OCI-LY1 (cell line): ENCODE measurements at regions not wholly inside any gene's neighbourhood (a gene's known extent, or its start where the extent isn't known, plus 50 kb on each side); places are given as distances from the start of the nearest gene placed in this dataset.

Experiments
- H2AFZ ChIP-seq: fragments of 200-600 bp; sonication (generic), shearing (Covaris generic); 2 replicates; pipeline ENCODE4 v1.6.0; 2014; ENCODE audit warnings: antibody characterized with exemption, mild to moderate bottlenecking, low read length
- H3F3A ChIP-seq: fragments of 200-600 bp; sonication (generic), shearing (Covaris generic); 2 replicates; pipeline ENCODE4 v1.6.0; 2014; ENCODE audit warnings: mild to moderate bottlenecking, antibody characterized with exemption, low read length, moderate library complexity; ENCODE audit not compliant: insufficient read depth
- H3K27ac ChIP-seq: fragments of 200-600 bp; sonication (generic); 2 replicates; pipeline ENCODE4 v1.5.1; 2014; ENCODE audit warnings: low read length, mixed run types, mild to moderate bottlenecking, low read depth; ENCODE audit not compliant: poor library complexity, severe bottlenecking
- H3K27me3 ChIP-seq: fragments of 200-600 bp; sonication (generic); 2 replicates; pipeline ENCODE4 v1.6.0; 2014; ENCODE audit warnings: antibody characterized with exemption, mild to moderate bottlenecking, low read length, moderate library complexity; ENCODE audit not compliant: insufficient read depth
- H3K36me3 ChIP-seq: fragments of 200-600 bp; sonication (generic); 2 replicates; pipeline ENCODE4 v1.6.1; 2014; ENCODE audit warnings: mild to moderate bottlenecking, antibody characterized with exemption, low read length, moderate library complexity, mixed read lengths; ENCODE audit not compliant: insufficient read depth
- H3K4me1 ChIP-seq: fragments of 200-600 bp; sonication (generic); 2 replicates; pipeline ENCODE4 v1.5.1; 2014; ENCODE audit warnings: mild to moderate bottlenecking, low read length, moderate library complexity; ENCODE audit not compliant: insufficient read depth, severe bottlenecking
- H3K4me2 ChIP-seq: fragments of 200-600 bp; sonication (generic), shearing (Covaris generic); 2 replicates; pipeline ENCODE4 v1.6.1; 2014; ENCODE audit warnings: low read length
- H3K4me3 ChIP-seq: fragments of 200-600 bp; sonication (generic); 2 replicates; pipeline ENCODE4 v1.5.1; 2014; ENCODE audit warnings: low read length, low read depth, mild to moderate bottlenecking, mixed read lengths; ENCODE audit not compliant: poor library complexity, severe bottlenecking
- H3K79me2 ChIP-seq: fragments of 200-600 bp; shearing (Covaris generic); 2 replicates; pipeline ENCODE4 v1.6.1; 2016; ENCODE audit warnings: mixed run types, low read length, mixed read lengths; ENCODE audit not compliant: insufficient read depth
- H3K9ac ChIP-seq: fragments of 200-600 bp; sonication (generic), shearing (Covaris generic); 2 replicates; pipeline ENCODE4 v1.6.1; 2014; ENCODE audit warnings: mild to moderate bottlenecking, low read length, mixed read lengths
- H3K9me2 ChIP-seq: fragments of 200-600 bp; sonication (generic), shearing (Covaris generic); 2 replicates; pipeline ENCODE4 v1.6.1; 2014; ENCODE audit warnings: low read depth, mild to moderate bottlenecking, low read length, mixed read lengths
- H3K9me3 ChIP-seq: fragments of 200-600 bp; shearing (Covaris generic); 2 replicates; pipeline ENCODE4 v1.6.1; 2014; ENCODE audit warnings: low read length, mixed read lengths
- H4K20me1 ChIP-seq: fragments of 200-600 bp; sonication (generic), shearing (Covaris generic); 2 replicates; pipeline ENCODE4 v1.6.0; 2016; ENCODE audit warnings: mild to moderate bottlenecking, low read length; ENCODE audit not compliant: insufficient read depth
- EZH2 ChIP-seq: fragments of 200-600 bp; sonication (generic), shearing (Covaris generic); IDR thresholded peaks from 2 replicates; pipeline ENCODE4 v1.8.0; 2017; ENCODE audit warnings: borderline replicate concordance, mixed run types, mild to moderate bottlenecking, antibody characterized with exemption, low read length, moderate library complexity, mixed read lengths
- TF ChIP-seq, protein P1 (sequence below): fragments of 200-600 bp; sonication (generic), shearing (Covaris generic); IDR thresholded peaks from 2 replicates; pipeline ENCODE4 v1.5.1; 2017; ENCODE audit warnings: mild to moderate bottlenecking, antibody characterized with exemption, low read length, moderate library complexity, mixed read lengths

DNA sequence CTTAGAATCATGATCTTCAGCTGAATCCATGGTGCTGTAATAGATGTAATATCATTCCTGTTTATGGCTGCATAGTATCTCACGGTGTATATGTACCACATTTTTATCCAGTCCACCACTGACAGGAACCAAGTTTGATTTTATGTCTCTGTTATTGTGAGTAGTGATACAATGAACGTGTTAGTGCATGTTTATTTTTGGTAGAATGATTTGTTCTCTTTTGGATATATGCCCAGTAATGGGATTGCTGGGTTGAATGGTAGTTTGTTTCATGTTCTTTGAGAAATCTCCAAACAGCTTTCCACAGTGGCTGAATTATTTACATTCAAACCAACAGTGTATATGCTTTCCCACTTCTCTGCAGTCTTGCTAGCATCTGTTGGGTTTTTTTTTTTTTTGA, 175.1 kb upstream of the CDH10 start:
- Histone ChIP-seq H3K4me3 (no peak overlapping the region), H3K79me2 (no peaks in the 10 kb centered on the region), H3K9me3 (no peaks in the 10 kb centered on the region), H3K4me2 (no peak overlapping the region), H3F3A (no peaks in the 10 kb centered on the region), H4K20me1 (no peaks in the 10 kb centered on the region), H3K4me1 (no peaks in the 10 kb centered on the region), H3K9me2 (no peaks in the 10 kb centered on the region), H3K27me3 (no peaks in the 10 kb centered on the region), H2AFZ (no peak overlapping the region), H3K9ac (no peak overlapping the region), H3K27ac (no peak overlapping the region), H3K36me3 (no peaks in the 10 kb centered on the region)
- TF ChIP-seq EZH2 = no peak
- TF ChIP-seq, protein P1, sequence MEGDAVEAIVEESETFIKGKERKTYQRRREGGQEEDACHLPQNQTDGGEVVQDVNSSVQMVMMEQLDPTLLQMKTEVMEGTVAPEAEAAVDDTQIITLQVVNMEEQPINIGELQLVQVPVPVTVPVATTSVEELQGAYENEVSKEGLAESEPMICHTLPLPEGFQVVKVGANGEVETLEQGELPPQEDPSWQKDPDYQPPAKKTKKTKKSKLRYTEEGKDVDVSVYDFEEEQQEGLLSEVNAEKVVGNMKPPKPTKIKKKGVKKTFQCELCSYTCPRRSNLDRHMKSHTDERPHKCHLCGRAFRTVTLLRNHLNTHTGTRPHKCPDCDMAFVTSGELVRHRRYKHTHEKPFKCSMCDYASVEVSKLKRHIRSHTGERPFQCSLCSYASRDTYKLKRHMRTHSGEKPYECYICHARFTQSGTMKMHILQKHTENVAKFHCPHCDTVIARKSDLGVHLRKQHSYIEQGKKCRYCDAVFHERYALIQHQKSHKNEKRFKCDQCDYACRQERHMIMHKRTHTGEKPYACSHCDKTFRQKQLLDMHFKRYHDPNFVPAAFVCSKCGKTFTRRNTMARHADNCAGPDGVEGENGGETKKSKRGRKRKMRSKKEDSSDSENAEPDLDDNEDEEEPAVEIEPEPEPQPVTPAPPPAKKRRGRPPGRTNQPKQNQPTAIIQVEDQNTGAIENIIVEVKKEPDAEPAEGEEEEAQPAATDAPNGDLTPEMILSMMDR = no peak

DNA sequence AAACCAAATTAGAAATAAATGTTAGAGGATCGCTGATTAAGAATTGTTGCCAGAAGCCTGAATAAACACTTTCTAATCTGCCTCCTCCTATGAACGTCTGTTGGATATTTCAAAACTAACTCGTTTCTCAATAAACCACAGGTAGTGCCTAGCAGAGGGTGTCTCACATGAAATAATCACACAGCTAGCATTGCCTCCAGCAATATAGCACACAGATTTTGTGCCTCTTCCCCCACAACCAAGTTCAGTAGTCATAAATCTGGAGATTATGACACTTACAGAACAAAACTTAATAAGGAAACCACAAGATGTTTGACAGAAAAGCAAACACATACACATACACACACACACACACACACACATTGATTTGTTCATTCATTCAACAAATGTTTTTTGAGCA, 173.2 kb upstream of the CDH10 start:
- Histone ChIP-seq H3F3A (no peaks in the 10 kb centered on the region), H3K4me2 (no peak overlapping the region), H4K20me1 (no peaks in the 10 kb centered on the region), H3K9me2 (no peaks in the 10 kb centered on the region), H3K4me1 (no peaks in the 10 kb centered on the region), H3K4me3 (no peak overlapping the region), H3K27me3 (no peaks in the 10 kb centered on the region), H2AFZ (no peak overlapping the region), H3K9ac (no peak overlapping the region), H3K36me3 (no peaks in the 10 kb centered on the region), H3K79me2 (no peaks in the 10 kb centered on the region), H3K27ac (no peak overlapping the region), H3K9me3 (no peaks in the 10 kb centered on the region)
- TF ChIP-seq, protein P1 = no peak

DNA sequence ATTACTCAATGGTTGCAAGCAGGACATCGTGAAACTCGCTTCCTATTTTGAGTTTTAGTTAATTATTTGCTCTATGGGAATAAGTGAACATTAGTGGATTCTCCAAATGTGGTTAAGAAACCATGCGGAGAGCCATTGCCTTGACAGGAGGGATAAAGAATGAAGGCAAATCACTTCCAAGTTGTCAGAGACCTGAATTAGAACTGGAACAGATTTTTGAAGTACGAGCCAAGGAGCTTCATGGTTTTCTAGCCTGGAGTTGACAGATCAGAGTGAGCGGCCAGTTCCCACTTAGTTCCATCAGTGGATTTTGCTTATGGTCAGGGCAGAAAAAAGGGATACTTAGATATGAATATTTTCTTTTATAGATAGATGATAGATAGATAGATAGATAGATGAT, 171.4 kb upstream of the CDH10 start:
- Histone ChIP-seq H3K4me2 (no peak overlapping the region), H3K79me2 (no peaks in the 10 kb centered on the region), H3K27me3 (no peaks in the 10 kb centered on the region), H4K20me1 (no peaks in the 10 kb centered on the region), H3K9ac (no peak overlapping the region), H3K9me2 (no peaks in the 10 kb centered on the region), H3K27ac (no peak overlapping the region), H2AFZ (no peak overlapping the region), H3K4me1 (no peaks in the 10 kb centered on the region), H3K36me3 (no peaks in the 10 kb centered on the region), H3F3A (no peaks in the 10 kb centered on the region), H3K9me3 (no peaks in the 10 kb centered on the region), H3K4me3 (no peak overlapping the region)
- no peak for TF ChIP-seq EZH2
- TF ChIP-seq, protein P1 = no peak
